ENCODE measurements at regions not wholly inside any gene's neighbourhood (a gene's known extent, or its start where the extent isn't known, plus 50 kb on each side); places are given as distances from the start of the nearest gene placed in this dataset.
"Not testable (repeated sequence)": the region's sequence is repeated elsewhere in the genome, so short reads cannot be mapped to it uniquely, and the experiment has no call there.

- no peak for DNase-seq (ENCODE audit: low read depth)
Measured at GRCh38 chr3:30439451-30440053, 166.8 kb upstream of the TGFBR2 start.

- DNase-seq (ENCODE audit: low read depth), result no peak
Measured at GRCh38 chr3:30440147-30440604, 166.2 kb upstream of the TGFBR2 start.

- DNase-seq (ENCODE audit: low read depth), result no peak
Measured at GRCh38 chr3:30440880-30441279, 165.5 kb upstream of the TGFBR2 start.

GRCh38 chr3:30443756-30444673, 162.4 kb upstream of the TGFBR2 start:
- no peak for DNase-seq (ENCODE audit: low read depth)

GRCh38 chr3:30448450-30449289, 157.7 kb upstream of the TGFBR2 start:
- no peak for DNase-seq (ENCODE audit: low read depth)

GRCh38 chr3:30449290-30449632, 157.1 kb upstream of the TGFBR2 start:
- DNase-seq (ENCODE audit: low read depth), result no peak

GRCh38 chr3:30452446-30452845, 154.0 kb upstream of the TGFBR2 start:
- no peak for DNase-seq (ENCODE audit: low read depth)

GRCh38 chr3:30453360-30454039, 152.9 kb upstream of the TGFBR2 start:
- no peak for DNase-seq (ENCODE audit: low read depth)

GRCh38 chr3:30454636-30455035, 151.8 kb upstream of the TGFBR2 start:
- no peak for DNase-seq (ENCODE audit: low read depth)

GRCh38 chr3:30455112-30455511, 151.3 kb upstream of the TGFBR2 start:
- DNase-seq (ENCODE audit: low read depth), result not testable (repeated sequence)

GRCh38 chr3:30455840-30456239, 150.6 kb upstream of the TGFBR2 start:
- no peak for DNase-seq (ENCODE audit: low read depth)

- DNase-seq (ENCODE audit: low read depth), result no peak
Measured at GRCh38 chr3:30456264-30456663, 150.1 kb upstream of the TGFBR2 start.

- no peak for DNase-seq (ENCODE audit: low read depth)
Measured at GRCh38 chr3:30457081-30457480, 149.3 kb upstream of the TGFBR2 start.

GRCh38 chr3:30457726-30458125, 148.7 kb upstream of the TGFBR2 start:
- DNase-seq (ENCODE audit: low read depth), result no peak

GRCh38 chr3:30458376-30459171, 147.8 kb upstream of the TGFBR2 start:
- DNase-seq (ENCODE audit: low read depth), result no peak

GRCh38 chr3:30461311-30461710, 145.1 kb upstream of the TGFBR2 start:
- no peak for DNase-seq (ENCODE audit: low read depth)

- no peak for DNase-seq (ENCODE audit: low read depth)
Measured at GRCh38 chr3:30462721-30463470, 143.5 kb upstream of the TGFBR2 start.

GRCh38 chr3:30464381-30464780, 142.0 kb upstream of the TGFBR2 start:
- no peak for DNase-seq (ENCODE audit: low read depth)

- no peak for DNase-seq (ENCODE audit: low read depth)
Measured at GRCh38 chr3:30465454-30465853, 140.9 kb upstream of the TGFBR2 start.

- no peak for DNase-seq (ENCODE audit: low read depth)
Measured at GRCh38 chr3:30467596-30468238, 138.7 kb upstream of the TGFBR2 start.

Measured in activated T-helper 9 cell treated with anti-CD3 and anti-CD28 coated beads, Interleukin-2, amount 50 U/mL, for 16 hours (primary cell).